Progenitor cell of endocrine pancreas (in vitro differentiated cells): ENCODE measurements at regions not wholly inside any gene's neighbourhood (a gene's known extent, or its start where the extent isn't known, plus 50 kb on each side); places are given as distances from the start of the nearest gene placed in this dataset.

Source experiments
- DNase-seq: peaks from one replicate; pipeline ENCODE4 v3.0.0; 2021; ENCODE audit warnings: low spot score; ENCODE audit not compliant: unreplicated experiment
- H3K27ac Mint-ChIP-seq: 2 replicates; pipeline ENCODE4 v1.8.0; 2021; ENCODE audit warnings: mild to moderate bottlenecking, moderate library complexity, mixed read lengths
- H3K27me3 Mint-ChIP-seq: 2 replicates; pipeline ENCODE4 v1.8.0; 2021; ENCODE audit warnings: mixed read lengths
- H3K36me3 Mint-ChIP-seq: 2 replicates; pipeline ENCODE4 v1.8.0; 2022; ENCODE audit warnings: mixed read lengths; ENCODE audit not compliant: insufficient read depth
- H3K4me1 Mint-ChIP-seq: 2 replicates; pipeline ENCODE4 v1.8.0; 2021; ENCODE audit warnings: low read depth, mixed read lengths
- H3K4me3 Mint-ChIP-seq: 2 replicates; pipeline ENCODE4 v1.8.0; 2021; ENCODE audit warnings: low read depth, mild to moderate bottlenecking, moderate library complexity, mixed read lengths
- H3K9me3 Mint-ChIP-seq: 2 replicates; pipeline ENCODE4 v1.8.0; 2021; ENCODE audit warnings: low read depth, mixed read lengths
- TF ChIP-seq, protein P1 (sequence below): fragments of 200-600 bp; sonication (generic); IDR thresholded peaks from one replicate; pipeline ENCODE4 v1.5.0; 2021; ENCODE audit warnings: antibody characterized with exemption, mild to moderate bottlenecking; ENCODE audit not compliant: unreplicated experiment

DNA sequence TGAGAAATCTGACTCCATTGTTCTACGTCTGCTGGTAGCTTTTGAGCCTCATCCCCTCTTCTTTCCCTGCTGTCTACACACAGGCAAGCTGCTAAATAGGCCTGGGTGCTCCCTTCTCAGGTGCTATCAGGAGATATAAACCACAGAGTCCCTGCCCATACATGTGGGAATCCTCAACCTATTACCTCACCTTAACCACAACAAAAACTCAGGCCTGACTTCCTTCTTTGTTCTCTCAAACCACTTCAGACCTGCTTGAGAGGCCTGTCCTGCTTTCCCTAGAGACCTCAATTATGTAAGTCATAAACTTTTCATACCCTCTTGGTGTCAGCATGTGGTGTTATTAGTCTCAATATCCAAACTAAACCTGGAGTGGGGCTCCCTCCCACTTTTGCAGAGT is 75.0 kb upstream of the MAGI2 start:
- TF ChIP-seq, protein P1, sequence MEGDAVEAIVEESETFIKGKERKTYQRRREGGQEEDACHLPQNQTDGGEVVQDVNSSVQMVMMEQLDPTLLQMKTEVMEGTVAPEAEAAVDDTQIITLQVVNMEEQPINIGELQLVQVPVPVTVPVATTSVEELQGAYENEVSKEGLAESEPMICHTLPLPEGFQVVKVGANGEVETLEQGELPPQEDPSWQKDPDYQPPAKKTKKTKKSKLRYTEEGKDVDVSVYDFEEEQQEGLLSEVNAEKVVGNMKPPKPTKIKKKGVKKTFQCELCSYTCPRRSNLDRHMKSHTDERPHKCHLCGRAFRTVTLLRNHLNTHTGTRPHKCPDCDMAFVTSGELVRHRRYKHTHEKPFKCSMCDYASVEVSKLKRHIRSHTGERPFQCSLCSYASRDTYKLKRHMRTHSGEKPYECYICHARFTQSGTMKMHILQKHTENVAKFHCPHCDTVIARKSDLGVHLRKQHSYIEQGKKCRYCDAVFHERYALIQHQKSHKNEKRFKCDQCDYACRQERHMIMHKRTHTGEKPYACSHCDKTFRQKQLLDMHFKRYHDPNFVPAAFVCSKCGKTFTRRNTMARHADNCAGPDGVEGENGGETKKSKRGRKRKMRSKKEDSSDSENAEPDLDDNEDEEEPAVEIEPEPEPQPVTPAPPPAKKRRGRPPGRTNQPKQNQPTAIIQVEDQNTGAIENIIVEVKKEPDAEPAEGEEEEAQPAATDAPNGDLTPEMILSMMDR, result no peak
- no peak overlapping the region for H3K4me3 Mint-ChIP-seq
- H3K9me3 Mint-ChIP-seq, result no peaks in the 10 kb centered on the region
- no peak for DNase-seq
- H3K4me1 Mint-ChIP-seq, result no peaks in the 10 kb centered on the region
- H3K36me3 Mint-ChIP-seq, result no peaks in the 10 kb centered on the region
- H3K27ac Mint-ChIP-seq, result no peak overlapping the region
- H3K27me3 Mint-ChIP-seq, result no peaks in the 10 kb centered on the region

DNA sequence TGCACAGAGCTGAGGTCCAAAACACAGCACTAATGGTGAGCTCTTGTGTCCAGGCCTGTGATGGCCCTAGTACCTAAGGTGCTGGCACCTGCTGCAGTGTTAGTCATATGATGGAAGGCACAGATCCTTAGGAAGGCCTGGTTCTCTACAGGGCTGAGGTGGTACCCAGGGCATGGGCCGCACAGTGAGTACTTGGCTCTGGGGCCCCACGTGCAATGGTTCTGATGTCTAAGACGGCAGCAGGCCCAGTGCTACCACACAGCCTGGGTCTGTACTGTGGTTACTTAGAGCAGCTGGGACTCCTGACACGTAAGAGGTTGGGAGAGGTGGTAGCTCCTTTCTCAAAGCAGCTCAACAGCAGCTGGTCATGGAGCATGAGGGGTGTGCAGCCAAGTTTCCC is 70.6 kb upstream of the MAGI2 start:
- TF ChIP-seq, protein P1, result no peak
- Mint-ChIP-seq H3K27ac (no peak overlapping the region), H3K4me1 (peaks cover 1% of the 10 kb centered on the region), H3K9me3 (no peaks in the 10 kb centered on the region), H3K36me3 (no peaks in the 10 kb centered on the region), H3K27me3 (no peaks in the 10 kb centered on the region), H3K4me3 (no peak overlapping the region)
- no peak for DNase-seq

DNA sequence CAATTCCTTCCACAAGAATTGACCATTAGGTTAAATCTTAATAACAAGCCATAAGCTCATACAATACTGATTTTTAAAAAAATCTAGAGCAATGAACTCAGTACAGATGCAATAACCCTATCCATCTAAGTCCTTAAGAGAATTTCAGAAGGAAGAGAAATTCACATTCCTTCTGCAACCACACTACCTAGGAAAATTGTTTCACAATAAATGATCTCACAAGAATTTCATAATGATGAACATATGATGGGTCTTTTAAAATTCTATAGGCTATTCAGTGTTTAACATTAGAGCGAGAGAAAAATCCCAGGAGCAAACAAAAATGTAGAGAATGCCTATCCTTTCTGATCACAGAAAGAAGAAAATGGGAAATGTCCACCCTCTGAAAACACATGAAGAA is 70.0 kb upstream of the MAGI2 start:
- Mint-ChIP-seq H3K36me3 (no peaks in the 10 kb centered on the region), H3K9me3 (no peaks in the 10 kb centered on the region), H3K27ac (no peak overlapping the region), H3K27me3 (no peaks in the 10 kb centered on the region), H3K4me3 (no peak overlapping the region), H3K4me1 (peaks cover 1% of the 10 kb centered on the region)
- no peak for DNase-seq
- TF ChIP-seq, protein P1, result no peak

DNA sequence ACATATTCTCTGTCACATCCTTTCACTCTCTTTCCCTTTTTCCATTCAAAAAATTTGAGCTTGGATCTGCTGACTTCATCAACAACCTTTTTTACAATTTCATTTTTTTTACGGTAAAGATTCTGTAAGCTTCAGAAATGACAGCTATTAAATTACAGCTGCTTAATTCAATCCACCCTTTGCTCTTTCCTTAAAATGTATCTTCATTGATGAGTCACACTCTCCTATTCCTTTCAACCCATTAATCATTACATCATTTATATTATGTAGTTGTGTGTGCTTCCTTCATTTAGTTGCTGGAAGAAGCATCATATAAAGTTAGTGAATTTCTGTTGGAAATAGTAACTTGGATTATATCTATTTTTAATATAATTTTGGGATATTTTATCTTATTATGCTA is 67.1 kb upstream of the MAGI2 start:
- no peak overlapping the region for H3K27ac Mint-ChIP-seq
- no peaks in the 10 kb centered on the region for H3K27me3 Mint-ChIP-seq
- TF ChIP-seq, protein P1, result no peak
- no peaks in the 10 kb centered on the region for H3K36me3 Mint-ChIP-seq
- DNase-seq, result no peak
- H3K4me3 Mint-ChIP-seq, result no peak overlapping the region
- H3K9me3 Mint-ChIP-seq, result no peaks in the 10 kb centered on the region
- H3K4me1 Mint-ChIP-seq, result peaks cover 1% of the 10 kb centered on the region

DNA sequence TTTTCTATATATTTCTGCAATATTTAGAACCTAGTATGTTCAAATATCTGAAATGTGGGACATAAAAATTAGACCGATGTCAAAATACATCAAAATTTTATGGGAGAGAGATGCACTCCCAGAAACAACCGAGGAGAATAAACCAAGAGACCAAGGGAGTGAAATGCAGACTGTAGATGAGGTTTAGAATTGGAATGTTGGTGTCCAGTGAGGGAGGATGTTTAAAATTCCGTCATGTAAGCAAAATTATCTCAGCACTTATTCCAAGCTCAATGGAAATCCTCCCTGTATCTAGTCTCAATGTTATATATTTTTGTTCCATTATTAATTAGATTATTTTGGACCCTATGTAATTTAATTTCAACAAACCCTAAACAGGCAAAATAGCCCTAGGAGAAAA is 61.9 kb upstream of the MAGI2 start:
- TF ChIP-seq, protein P1, result no peak
- H3K9me3 Mint-ChIP-seq, result no peaks in the 10 kb centered on the region
- H3K27ac Mint-ChIP-seq, result no peak overlapping the region
- no peaks in the 10 kb centered on the region for H3K27me3 Mint-ChIP-seq
- no peak for DNase-seq
- H3K4me3 Mint-ChIP-seq, result no peak overlapping the region
- no peaks in the 10 kb centered on the region for H3K4me1 Mint-ChIP-seq
- H3K36me3 Mint-ChIP-seq, result no peaks in the 10 kb centered on the region
